Gastrocnemius medialis (tissue), 4 donors: ENCODE measurements at regions not wholly inside any gene's neighbourhood (a gene's known extent, or its start where the extent isn't known, plus 50 kb on each side); places are given as distances from the start of the nearest gene placed in this dataset.

Source experiments
- POLR2A ChIP-seq, 2 donors: fragments of 450-650 bp; IDR thresholded peaks; one replicate each; pipeline ENCODE4 v1.6.1; 2017; ENCODE audit warnings: antibody characterized with exemption in 2 of 2, mild to moderate bottlenecking in 2 of 2, moderate library complexity in 2 of 2
- TF ChIP-seq, protein P1 (sequence below), 5 experiments: fragments of 450-650 bp in 3 of 5; fragments of 200-600 bp in 2 of 5; sonication (generic) in 2 of 5; IDR thresholded peaks in 4 of 5; conservative IDR thresholded peaks in 1 of 5; 1 replicate in 4 of 5; 2 replicates in 1 of 5; pipeline ENCODE4 v1.5.1; 2016 to 2019; ENCODE audit warnings: antibody characterized with exemption in 5 of 5, mild to moderate bottlenecking in 3 of 5, moderate library complexity in 3 of 5

DNA sequence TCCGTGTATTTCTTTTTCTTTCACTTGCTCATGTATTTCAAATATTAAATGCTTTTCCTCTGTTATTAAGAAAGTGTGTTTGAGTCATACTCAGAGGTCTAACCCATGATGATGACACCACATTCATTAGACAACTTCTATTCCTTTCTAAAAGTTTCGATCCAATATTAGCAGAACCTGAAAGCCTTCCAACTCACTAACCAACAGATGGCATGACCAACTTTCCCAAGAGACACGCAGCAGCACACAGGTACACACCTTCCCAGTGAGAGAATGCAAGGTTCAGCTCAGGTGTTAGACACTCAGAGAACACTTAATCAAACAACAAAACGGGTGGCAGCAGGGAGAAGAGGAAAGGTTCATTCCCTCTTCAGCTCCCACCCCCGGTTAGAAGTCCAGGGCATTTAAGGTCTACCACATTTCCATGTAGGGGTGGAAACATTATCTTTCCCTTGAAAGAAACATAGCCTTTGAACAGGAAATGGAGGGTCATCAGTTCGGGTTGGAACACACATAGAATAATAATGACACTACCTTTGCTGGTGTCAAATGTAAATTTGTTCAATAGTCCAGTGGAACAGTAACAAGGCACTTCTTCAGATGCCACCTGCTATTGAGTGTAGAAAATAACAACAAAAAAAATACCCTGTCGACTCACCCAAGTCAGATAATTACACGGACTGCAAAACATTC is 404.2 kb downstream of the COG6 start:
- TF ChIP-seq, protein P1, sequence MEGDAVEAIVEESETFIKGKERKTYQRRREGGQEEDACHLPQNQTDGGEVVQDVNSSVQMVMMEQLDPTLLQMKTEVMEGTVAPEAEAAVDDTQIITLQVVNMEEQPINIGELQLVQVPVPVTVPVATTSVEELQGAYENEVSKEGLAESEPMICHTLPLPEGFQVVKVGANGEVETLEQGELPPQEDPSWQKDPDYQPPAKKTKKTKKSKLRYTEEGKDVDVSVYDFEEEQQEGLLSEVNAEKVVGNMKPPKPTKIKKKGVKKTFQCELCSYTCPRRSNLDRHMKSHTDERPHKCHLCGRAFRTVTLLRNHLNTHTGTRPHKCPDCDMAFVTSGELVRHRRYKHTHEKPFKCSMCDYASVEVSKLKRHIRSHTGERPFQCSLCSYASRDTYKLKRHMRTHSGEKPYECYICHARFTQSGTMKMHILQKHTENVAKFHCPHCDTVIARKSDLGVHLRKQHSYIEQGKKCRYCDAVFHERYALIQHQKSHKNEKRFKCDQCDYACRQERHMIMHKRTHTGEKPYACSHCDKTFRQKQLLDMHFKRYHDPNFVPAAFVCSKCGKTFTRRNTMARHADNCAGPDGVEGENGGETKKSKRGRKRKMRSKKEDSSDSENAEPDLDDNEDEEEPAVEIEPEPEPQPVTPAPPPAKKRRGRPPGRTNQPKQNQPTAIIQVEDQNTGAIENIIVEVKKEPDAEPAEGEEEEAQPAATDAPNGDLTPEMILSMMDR (IDR thresholded peaks at IDR 0.05 in 4 of 5, conservative IDR thresholded peaks at IDR 0.05 in 1 of 5) = no peak
- TF ChIP-seq POLR2A (IDR thresholded peaks at IDR 0.05) = no peak
